BE2C (cell line): ENCODE measurements at regions not wholly inside any gene's neighbourhood (a gene's known extent, or its start where the extent isn't known, plus 50 kb on each side); places are given as distances from the start of the nearest gene placed in this dataset.

Experiments
- DNase-seq: peaks from one replicate; pipeline ENCODE4 v3.0.0-alpha.2; 2020
- H3K27me3 ChIP-seq: fragments of 250-450 bp; sonication (Bioruptor Pico); 2 replicates; pipeline ENCODE4 v1.5.1; 2020; ENCODE audit warnings: mild to moderate bottlenecking
- H3K36me3 ChIP-seq: fragments of 250-450 bp; sonication (Bioruptor Pico); 2 replicates; pipeline ENCODE4 v1.5.1; 2020; ENCODE audit warnings: mild to moderate bottlenecking
- H3K4me1 ChIP-seq: fragments of 250-450 bp; sonication (Bioruptor Pico); 2 replicates; pipeline ENCODE4 v1.5.1; 2020
- H3K4me3 ChIP-seq: 2 replicates; pipeline ENCODE4 v1.5.1; 2011; ENCODE audit warnings: low read depth, low read length
- H3K9me3 ChIP-seq: fragments of 250-450 bp; sonication (Bioruptor Pico); 2 replicates; pipeline ENCODE4 v1.5.1; 2020
- CTCF ChIP-seq: IDR thresholded peaks from 2 replicates; pipeline ENCODE4 v1.5.1; 2012; ENCODE audit warnings: mild to moderate bottlenecking, low read depth, low read length

DNA sequence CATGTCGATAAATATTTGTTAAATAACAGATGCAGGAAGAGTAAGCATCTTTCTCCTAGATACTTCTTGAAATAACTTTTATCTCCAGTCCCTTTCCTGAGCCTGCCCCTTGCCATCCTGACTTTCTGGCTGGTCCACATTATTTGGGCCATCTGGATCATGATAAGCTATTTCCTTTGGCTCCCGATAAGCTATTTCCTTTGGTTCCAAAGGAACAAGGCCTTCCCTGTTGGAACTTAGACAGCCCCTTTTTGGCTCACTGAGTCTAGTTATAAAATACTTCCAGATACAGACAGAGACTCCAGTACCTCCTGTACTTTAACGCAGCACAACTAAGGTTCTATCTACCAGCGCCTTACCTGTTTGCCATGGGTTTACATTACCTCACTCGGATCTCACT is 205.3 kb upstream of the CCDC150 start:
- Histone ChIP-seq H3K4me3 (no peak overlapping the region), H3K4me1 (no peaks in the 10 kb centered on the region), H3K27me3 (no peaks in the 10 kb centered on the region), H3K9me3 (no peaks in the 10 kb centered on the region; the same call in 1 of the 2 replicates), H3K36me3 (no peaks in the 10 kb centered on the region)
- no peak for TF ChIP-seq CTCF
- DNase-seq, result no peak

DNA sequence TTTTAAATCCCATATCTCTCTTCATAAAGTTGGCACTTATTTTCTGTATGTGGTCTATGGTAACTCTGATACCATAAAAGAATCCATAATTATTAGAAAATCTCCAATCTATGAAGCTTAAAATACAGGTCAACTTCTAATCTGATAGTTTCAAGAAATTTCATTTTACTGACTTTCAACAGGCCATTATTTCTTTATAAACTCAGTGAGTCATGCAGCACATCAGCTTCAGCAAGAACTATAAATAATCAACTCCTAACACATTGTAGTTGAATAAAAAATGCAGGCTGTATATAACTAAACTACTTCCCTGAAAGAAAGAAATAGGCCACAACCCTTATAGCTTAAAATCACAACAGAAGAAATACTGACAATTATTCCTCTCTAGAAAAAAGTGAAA is 204.3 kb upstream of the CCDC150 start:
- no peak for DNase-seq
- Histone ChIP-seq H3K4me3 (no peak overlapping the region), H3K36me3 (no peaks in the 10 kb centered on the region), H3K4me1 (no peaks in the 10 kb centered on the region), H3K27me3 (no peaks in the 10 kb centered on the region), H3K9me3 (no peaks in the 10 kb centered on the region; the same call in 1 of the 2 replicates)
- no peak for TF ChIP-seq CTCF

DNA sequence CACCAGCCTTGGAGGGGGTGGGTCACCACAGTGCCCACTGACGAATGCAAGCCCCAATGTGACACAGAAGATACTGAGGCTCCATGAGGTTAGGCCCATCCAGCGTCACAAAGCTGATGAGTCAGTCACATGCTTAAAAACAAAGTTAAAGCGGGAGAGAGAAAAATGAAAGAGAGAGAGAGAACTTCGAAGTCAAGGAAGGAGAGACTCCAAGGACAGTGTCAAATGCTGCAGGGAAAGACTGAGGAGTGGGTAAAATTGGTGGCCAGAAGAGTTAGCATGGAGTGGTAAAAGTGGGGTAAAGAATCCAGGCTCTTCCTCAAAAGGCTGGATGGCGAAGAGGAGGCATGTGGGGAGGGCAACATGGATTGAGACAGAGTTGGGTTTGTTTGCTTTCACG is 201.9 kb upstream of the CCDC150 start:
- DNase-seq, result no peak
- no peaks in the 10 kb centered on the region; the same call in 1 of the 2 replicates for H3K9me3 ChIP-seq
- no peak for TF ChIP-seq CTCF
- H3K4me3 ChIP-seq, result no peak overlapping the region
- H3K4me1 ChIP-seq, result no peaks in the 10 kb centered on the region
- H3K27me3 ChIP-seq, result no peaks in the 10 kb centered on the region
- no peaks in the 10 kb centered on the region for H3K36me3 ChIP-seq

GRCh38 chr2:196439760-196440159 is 199.8 kb upstream of the CCDC150 start:
- H3K36me3 ChIP-seq, result no peaks in the 10 kb centered on the region
- no peak for DNase-seq
- no peak overlapping the region for H3K4me3 ChIP-seq
- no peaks in the 10 kb centered on the region for H3K4me1 ChIP-seq
- H3K27me3 ChIP-seq, result no peaks in the 10 kb centered on the region
- no peaks in the 10 kb centered on the region for H3K9me3 ChIP-seq
- no peak for TF ChIP-seq CTCF

DNA sequence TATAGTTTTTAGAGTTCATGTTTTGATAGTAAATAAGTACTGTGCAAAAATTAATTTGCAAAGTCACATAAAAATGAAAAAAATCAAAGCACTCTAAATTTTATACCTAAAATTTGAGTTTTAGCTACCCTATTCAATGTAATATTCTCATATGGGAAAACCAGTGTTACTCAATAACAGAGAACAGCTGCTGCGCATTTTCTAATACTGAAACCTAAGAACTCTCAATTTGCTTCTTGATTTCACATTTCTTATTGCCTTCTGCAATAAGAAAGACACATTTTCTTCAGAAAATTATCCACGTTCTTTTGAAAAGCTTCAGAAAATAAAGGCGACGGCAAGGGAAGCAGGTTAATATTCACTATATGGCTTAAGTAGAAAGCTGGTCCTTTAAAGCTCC is 199.1 kb upstream of the CCDC150 start:
- no peak overlapping the region for H3K4me3 ChIP-seq
- H3K36me3 ChIP-seq, result no peaks in the 10 kb centered on the region
- no peaks in the 10 kb centered on the region for H3K4me1 ChIP-seq
- no peak for DNase-seq
- no peak for TF ChIP-seq CTCF
- no peaks in the 10 kb centered on the region for H3K27me3 ChIP-seq
- H3K9me3 ChIP-seq, result no peaks in the 10 kb centered on the region

DNA sequence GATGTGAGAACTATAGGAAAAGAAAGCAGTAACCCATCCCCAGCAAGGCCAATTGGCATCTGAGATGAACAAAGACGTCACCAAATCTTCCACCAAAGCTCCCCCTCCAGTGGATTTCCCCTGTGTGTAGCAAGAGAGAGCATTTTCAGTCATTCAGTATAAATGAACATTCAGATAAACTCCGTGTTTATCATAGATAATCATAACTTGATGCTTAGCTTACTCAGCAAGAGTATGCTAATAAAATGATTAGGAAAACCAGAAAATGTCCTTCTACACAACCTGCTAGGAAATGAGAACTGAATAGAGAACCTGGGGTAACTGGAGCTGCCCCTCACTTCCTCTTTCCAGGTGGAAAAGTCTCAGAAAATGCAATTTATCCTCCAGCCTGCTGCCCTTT is 198.0 kb upstream of the CCDC150 start:
- Histone ChIP-seq H3K4me1 (no peaks in the 10 kb centered on the region), H3K9me3 (no peaks in the 10 kb centered on the region), H3K4me3 (no peak overlapping the region), H3K36me3 (no peaks in the 10 kb centered on the region), H3K27me3 (no peaks in the 10 kb centered on the region)
- no peak for DNase-seq
- TF ChIP-seq CTCF, result no peak
